HG03469 (cell line): ENCODE measurements at regions not wholly inside any gene's neighbourhood (a gene's known extent, or its start where the extent isn't known, plus 50 kb on each side); places are given as distances from the start of the nearest gene placed in this dataset.

Source experiments
- ATAC-seq: cut with Tn5 transposase; IDR thresholded peaks from one replicate; pipeline ENCODE4 v1.9.1; 2021; ENCODE audit warnings: mild to moderate bottlenecking, moderate library complexity, moderate number of reproducible peaks; ENCODE audit not compliant: unreplicated experiment

DNA sequence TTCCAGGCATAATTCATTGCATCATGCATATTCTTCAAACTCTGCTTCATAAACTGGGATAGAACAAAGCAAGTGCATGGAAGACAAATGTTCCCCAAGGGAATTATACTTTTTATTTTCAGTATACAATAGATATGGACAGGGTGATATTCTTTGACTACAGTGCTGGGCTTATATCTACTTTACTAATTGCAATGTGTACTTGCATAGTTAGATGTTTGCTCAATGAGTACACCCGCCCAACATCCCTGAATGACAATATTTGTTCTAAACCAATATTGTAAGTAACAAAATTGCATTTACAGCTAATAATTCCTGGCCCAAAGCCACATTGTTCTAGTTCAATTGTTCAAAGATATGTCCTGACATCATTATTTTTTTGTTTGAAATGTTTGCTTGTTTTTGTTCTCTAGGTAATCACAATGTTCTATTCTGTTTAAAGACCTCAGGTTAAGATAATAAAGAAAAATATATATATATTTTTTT lies 171.4 kb downstream of the PTN start:
- ATAC-seq = no peak

DNA sequence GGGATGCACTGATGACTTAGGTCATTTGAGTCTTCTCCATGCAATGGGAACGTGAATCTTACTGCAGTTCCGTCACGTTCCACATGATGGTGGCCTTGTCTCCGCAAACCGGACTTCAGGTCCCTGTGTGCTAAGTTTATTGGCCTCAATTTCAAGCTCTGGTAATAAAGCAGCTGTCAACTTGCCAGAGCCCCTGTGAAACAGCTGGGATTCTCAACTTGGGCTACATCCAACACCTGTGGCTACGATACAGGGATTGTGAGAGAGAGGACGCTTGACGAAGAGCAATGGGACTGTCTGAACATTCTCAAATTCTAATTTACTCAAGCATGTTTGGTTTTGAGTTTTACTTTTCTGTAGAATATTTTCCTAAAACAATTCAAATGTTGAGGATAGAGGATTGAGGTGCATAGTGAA lies 174.2 kb downstream of the PTN start:
- no peak for ATAC-seq

DNA sequence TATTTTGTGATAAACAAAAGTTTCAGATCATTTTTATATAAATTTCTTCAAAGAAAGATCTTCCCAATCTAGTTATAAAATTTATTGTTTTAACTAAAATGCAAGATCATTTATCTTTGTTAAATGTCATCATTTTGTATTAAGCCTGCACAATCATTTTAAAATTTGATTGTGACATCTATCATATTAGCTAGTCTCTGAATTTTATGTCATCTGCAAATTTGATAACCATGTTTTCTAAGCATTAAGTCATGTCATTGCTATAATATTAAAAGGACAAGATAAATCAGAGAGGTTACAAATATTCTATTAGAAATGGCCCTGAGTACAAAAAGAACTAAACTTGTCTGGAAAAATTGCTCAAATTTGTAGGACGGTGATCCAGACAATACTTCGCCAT lies 175.9 kb downstream of the PTN start:
- ATAC-seq = no peak

DNA sequence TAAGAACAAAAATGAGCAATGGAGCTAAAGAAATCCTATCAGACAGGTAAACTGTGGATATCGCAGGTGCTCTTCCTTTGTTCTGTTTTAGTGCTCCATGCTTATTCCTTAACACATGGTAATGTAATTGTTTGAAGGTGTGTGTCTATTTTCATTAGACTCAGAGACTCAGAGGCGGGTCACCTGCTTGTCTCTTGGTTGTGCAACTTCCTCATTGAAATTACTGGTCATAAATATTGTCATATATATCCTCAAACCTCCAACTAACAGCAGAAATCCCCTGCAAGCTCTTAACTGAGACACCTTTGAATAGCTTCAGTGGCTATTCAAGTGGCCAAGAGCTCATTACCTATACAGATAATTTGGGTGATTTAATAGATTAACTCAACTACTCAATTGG lies 177.2 kb downstream of the PTN start:
- no peak for ATAC-seq

GRCh38 chr7:137165786-137166185 lies 177.7 kb downstream of the PTN start:
- ATAC-seq = no peak

GRCh38 chr7:137165241-137165640 lies 178.3 kb downstream of the PTN start:
- no peak for ATAC-seq

DNA sequence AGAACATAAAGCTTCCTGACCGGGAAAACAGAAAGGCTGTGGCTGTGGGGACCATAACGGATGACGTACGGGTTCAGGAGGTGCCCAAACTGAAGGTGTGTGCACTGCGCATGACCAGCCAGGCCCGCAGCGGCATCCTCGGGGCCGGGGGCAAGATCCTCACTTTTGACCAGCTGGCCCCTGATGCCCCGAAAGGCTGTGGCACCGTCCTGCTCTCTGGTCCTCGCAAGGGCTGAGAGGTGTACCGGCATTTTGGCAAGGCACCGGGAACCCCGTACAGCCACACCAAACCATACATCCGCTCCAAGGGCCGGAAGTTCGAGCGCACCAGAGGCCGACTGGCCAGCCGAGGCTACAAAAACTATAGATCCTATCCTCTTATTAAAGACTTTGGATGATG lies 179.3 kb downstream of the PTN start:
- ATAC-seq = no peak

DNA sequence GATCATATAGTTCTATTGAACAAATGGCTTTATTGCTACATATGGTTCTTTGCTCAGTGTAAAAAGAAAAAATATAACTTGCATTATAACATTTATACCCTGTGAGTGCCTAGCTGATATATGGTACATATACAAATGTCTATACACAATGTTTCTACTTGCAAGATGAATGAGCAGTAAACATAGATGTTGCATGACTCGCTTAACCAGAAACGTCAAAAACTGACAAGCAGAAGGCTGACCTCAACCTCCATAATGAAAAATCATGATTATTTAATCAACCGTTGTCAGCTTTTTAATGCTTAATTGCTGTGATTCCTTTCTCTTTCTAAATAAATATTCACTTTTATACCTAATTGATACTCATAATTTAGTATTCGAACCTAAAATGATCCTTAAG lies 183.3 kb downstream of the PTN start:
- no peak for ATAC-seq

DNA sequence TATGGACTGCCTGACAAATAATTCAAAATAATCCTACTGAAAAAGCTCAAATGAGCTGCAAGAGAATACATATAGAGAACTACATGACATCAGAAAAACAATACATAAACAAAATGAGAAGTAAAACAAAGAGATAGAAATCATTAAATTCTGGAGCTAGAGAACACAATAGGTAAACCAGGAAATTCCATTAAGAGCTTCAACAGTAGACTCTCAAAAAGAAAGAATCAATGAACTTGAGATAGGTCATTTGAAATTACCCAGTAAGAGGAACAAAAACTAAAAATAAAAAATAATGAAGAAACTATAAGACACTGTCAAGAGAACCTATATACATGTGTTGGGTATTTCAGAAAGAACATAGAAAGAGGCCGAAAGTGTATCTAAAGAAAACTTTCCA lies 186.3 kb downstream of the PTN start:
- no peak for ATAC-seq

- ATAC-seq = no peak
Observed at GRCh38 chr7:137151690-137152052, 191.9 kb downstream of the PTN start.

GRCh38 chr7:137151041-137151689 lies 192.4 kb downstream of the PTN start:
- no peak for ATAC-seq

GRCh38 chr7:137147338-137147720 lies 196.2 kb downstream of the PTN start:
- no peak for ATAC-seq

DNA sequence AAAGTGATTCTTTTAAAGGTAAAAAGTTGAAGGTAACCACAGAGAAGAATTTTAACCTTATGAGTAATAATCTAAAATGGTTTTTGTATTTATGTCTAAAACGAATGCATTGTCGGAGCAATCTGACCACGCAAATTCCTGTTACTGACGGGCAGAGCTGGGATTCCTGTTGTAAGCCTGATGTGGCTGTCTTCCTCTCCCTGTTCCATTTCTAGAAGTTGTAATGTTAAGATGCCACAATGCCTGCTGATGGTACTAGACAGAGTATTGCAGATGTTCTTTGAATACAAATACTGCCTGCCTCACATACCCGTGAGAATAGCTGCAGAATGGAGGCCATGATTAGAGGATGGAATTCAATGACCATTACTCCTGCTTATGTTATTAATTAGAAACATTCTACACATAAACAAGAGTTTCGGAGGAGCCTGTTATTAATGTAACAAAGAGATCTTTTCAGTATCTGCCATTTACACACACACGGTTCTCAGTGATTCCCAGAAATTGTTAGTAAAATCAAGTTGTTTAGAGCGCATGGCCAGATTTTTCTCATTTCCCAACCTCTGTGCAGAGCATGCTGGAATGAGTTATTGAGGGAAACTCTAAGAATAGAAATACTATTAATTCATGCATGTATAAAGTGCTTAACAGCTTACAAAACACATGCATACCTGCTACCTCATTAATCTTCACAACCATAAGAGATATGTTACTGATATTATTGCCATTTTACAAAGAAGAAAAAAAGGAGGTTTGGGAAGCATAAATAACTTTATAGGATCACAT lies 196.8 kb downstream of the PTN start:
- no peak for ATAC-seq

- ATAC-seq = no peak
Observed at GRCh38 chr7:137146012-137146455, 197.5 kb downstream of the PTN start.

GRCh38 chr7:137142376-137142775 lies 201.2 kb downstream of the PTN start:
- ATAC-seq = no peak

DNA sequence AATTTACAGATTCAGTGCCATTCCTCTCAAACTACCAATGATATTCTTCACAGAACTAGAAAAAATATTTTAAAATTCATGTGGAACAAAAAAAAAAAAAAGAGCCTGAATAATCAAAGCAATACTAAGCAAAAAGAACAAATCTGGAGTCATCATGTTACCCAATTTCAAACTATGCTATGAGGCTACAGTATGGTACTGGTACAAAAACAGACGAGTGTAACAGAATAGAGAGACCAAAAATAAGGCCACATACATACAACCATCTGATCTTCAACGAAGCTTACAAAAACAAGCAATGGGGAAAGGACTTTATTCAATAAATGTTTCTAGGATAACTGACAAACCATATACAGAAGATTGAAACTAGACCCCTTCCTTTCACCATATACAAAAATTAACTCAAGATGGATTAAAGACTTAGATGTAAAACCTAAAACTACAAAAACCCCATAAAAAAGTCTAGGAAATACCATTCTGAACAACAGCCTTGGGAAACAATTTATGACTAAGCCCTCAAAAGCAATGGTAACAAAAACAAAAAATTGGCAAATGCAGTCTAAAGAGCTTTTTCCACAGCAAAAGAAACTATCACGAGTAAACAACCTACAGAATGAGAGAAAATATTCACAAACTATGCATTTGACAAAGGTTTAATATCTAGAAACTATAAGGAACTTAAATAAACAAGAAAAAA lies 207.7 kb downstream of the PTN start:
- ATAC-seq = no peak

- no peak for ATAC-seq
Observed at GRCh38 chr7:137130751-137131158, 212.8 kb downstream of the PTN start.

DNA sequence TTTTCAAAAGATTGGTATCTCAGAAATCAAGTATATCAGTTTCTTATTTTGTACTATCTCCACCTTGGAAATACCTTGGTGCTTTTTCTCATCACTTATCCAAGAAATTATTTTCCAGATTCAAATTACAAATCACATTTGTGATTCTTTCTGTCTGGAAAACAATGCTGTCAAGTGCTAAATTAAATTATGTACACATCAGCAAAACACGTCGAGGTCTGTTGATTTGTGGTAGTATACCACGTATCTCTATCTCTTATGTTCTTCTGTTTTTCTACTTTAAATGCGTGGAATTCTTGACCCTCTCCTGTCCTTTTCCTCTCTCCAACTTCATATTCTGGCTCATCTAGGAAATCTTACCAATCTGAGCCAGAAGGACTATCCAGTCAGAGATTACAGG lies 214.5 kb downstream of the PTN start:
- ATAC-seq = no peak

GRCh38 chr7:137127806-137128205 lies 215.7 kb downstream of the PTN start:
- no peak for ATAC-seq

- no peak for ATAC-seq
Observed at GRCh38 chr7:137127058-137127457, 216.5 kb downstream of the PTN start.

DNA sequence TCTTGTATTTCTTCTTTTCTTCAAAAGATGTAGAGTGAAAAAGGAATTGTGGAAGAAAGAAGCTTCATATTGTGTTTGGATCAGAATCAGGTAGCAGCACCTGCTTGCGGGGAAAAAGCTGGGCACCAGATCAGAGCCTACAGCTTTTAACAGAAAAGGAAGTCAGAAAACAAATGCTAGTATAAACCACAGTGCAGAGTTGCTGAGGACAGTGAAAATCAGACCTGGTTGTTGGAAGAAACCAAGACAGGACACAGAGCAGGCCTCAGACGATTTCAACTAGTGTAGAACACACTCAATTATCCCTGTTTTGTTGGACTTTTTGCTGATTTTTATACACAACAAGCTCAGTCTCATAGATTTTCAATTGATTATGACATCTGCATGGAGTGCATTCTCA lies 221.4 kb downstream of the PTN start:
- no peak for ATAC-seq

DNA sequence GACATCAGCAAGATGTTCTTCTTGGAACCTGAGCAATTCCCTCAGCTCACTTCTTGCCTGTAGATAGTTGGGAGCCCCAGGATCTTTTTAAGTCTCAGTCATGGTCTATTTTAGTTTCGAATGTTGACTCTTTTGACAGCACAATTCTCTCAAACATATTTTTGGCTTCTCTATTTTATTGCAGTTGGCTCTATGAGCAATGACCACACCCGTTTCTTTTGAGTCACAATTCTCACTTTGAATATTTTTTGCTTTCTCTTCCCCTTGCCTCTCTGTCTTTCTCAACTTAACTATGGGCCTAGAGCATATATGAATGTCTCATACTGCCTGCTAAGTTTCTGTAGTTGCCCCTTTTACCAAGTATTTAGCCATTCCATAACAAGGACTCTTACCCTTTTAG lies 222.8 kb downstream of the PTN start:
- peak; percentile 86 for ATAC-seq
